Inflammatory macrophage treated with lipopolysaccharide for 4 hours (primary cell): ENCODE measurements at regions not wholly inside any gene's neighbourhood (a gene's known extent, or its start where the extent isn't known, plus 50 kb on each side); places are given as distances from the start of the nearest gene placed in this dataset.
"Not testable (repeated sequence)": the region's sequence is repeated elsewhere in the genome, so short reads cannot be mapped to it uniquely, and the experiment has no call there.

Experiments
- DNase-seq: peaks from one replicate; pipeline ENCODE4 v3.0.0-alpha.2; 2020

GRCh38 chr7:50853311-50853710 lies 70.6 kb upstream of the GRB10 start:
- no peak for DNase-seq

GRCh38 chr7:50852901-50853300 lies 70.2 kb upstream of the GRB10 start:
- no peak for DNase-seq

- DNase-seq = no peak
Observed at GRCh38 chr7:50851891-50852290, 69.2 kb upstream of the GRB10 start.

- no peak for DNase-seq
Observed at GRCh38 chr7:50851451-50851850, 68.8 kb upstream of the GRB10 start.

- DNase-seq = no peak
Observed at GRCh38 chr7:50849991-50850390, 67.3 kb upstream of the GRB10 start.

- DNase-seq = no peak
Observed at GRCh38 chr7:50848203-50848602, 65.5 kb upstream of the GRB10 start.

GRCh38 chr7:50844861-50845260 lies 62.2 kb upstream of the GRB10 start:
- not testable (repeated sequence) for DNase-seq

GRCh38 chr7:50842041-50842440 lies 59.3 kb upstream of the GRB10 start:
- no peak for DNase-seq

- no peak for DNase-seq
Observed at GRCh38 chr7:50838675-50839377, 56.1 kb upstream of the GRB10 start.

GRCh38 chr7:50837965-50838364 lies 55.3 kb upstream of the GRB10 start:
- no peak for DNase-seq

- DNase-seq = no peak
Observed at GRCh38 chr7:50836646-50837045, 54.0 kb upstream of the GRB10 start.

- DNase-seq = no peak
Observed at GRCh38 chr7:50835156-50835555, 52.5 kb upstream of the GRB10 start.

GRCh38 chr7:50834679-50835078 lies 52.0 kb upstream of the GRB10 start:
- DNase-seq = no peak

GRCh38 chr7:50834031-50834535 lies 51.4 kb upstream of the GRB10 start:
- no peak for DNase-seq

GRCh38 chr7:50832744-50833143 lies 50.0 kb upstream of the GRB10 start:
- DNase-seq = no peak
